Heart left ventricle (tissue), 13 donors: ENCODE measurements at regions not wholly inside any gene's neighbourhood (a gene's known extent, or its start where the extent isn't known, plus 50 kb on each side); places are given as distances from the start of the nearest gene placed in this dataset.
"Not testable (repeated sequence)": the region's sequence is repeated elsewhere in the genome, so short reads cannot be mapped to it uniquely, and the experiment has no call there.

Experiments
- CTCF ChIP-seq, 12 donors: fragments of 200-600 bp; sonication (generic) in 4 of 12; IDR thresholded peaks; one replicate each; pipeline versions ENCODE4 v1.5.0 to v1.8.0; 2018 to 2022; ENCODE audit warnings: antibody characterized with exemption in 12 of 12, mild to moderate bottlenecking in 5 of 12
- POLR2A ChIP-seq, 2 donors: fragments of 450-650 bp; IDR thresholded peaks; one replicate each; pipeline ENCODE4 v1.6.1; 2017; ENCODE audit warnings: antibody characterized with exemption in 2 of 2, mild to moderate bottlenecking in 2 of 2, moderate library complexity in 2 of 2
- donor health status: ischemic (EF 13 %, LVEDD 7.1; RV severe dilation, severe dysfunction).
- donor health status: DM: no; HTN: yes; CAD: no.
- donor health status: DM: no; HTN: no; CAD: no.
- donor health status: ischemic (EF 25% LVEDD 6.9; RV normal size, moderate dysfunction).
- donor health status: ischemic (EF 25% LVEDD 5.7; RV mildly dilated, moderate dysfunction).
- donor health status: ischemic (EF 35%, LVEDD 5.7; RV mildly dilated, moderate dysfunction).
- donor health status: nonischemic (EF 11% LVEDD 7.7; RV severe dilation, severe dysfunction).
- donor health status: DM: yes; HTN: yes; CAD: no.
- donor health status: PGD.
- donor health status: ischemic (EF 29% LVEDD 5.4; RV normal size, mild dysfunction).
- donor health status: nonischemic (EF 23%, LVEDD 6.1; RV moderate dilation, normal function).

- TF ChIP-seq CTCF, POLR2A (IDR thresholded peaks at IDR 0.05): not testable (repeated sequence)
Measured at GRCh38 chr15:38119865-38120264, 132.8 kb upstream of the SPRED1 start.
